K562 (cell line): ENCODE measurements at regions not wholly inside any gene's neighbourhood (a gene's known extent, or its start where the extent isn't known, plus 50 kb on each side); places are given as distances from the start of the nearest gene placed in this dataset.

Experiments
- E2F4 ChIP-seq: sonication (generic); formaldehyde crosslinking; IDR thresholded peaks from 2 replicates; pipeline ENCODE4 v1.8.0; 2022; ENCODE audit warnings: mild to moderate bottlenecking, low read depth, missing genetic modification reagents
- EP400 ChIP-seq: fragments of 450-650 bp; IDR thresholded peaks from 2 replicates; pipeline ENCODE4 v1.6.1; 2017; ENCODE audit warnings: antibody characterized with exemption, mild to moderate bottlenecking, moderate library complexity
- FOS ChIP-seq: IDR thresholded peaks from 3 replicates; pipeline ENCODE4 v1.6.1; 2011; ENCODE audit not compliant: insufficient read length; ENCODE audit errors: extremely low read depth
- HMG20A ChIP-seq: fragments of 450-650 bp; formaldehyde crosslinking; conservative IDR thresholded peaks from 2 replicates; pipeline ENCODE4 v1.4.0; 2020; ENCODE audit warnings: mild to moderate bottlenecking, mixed read lengths
- HMG20B ChIP-seq: fragments of 250-450 bp; sonication (Bioruptor Pico); IDR thresholded peaks from 2 replicates; pipeline ENCODE4 v1.5.0; 2021; ENCODE audit warnings: mild to moderate bottlenecking
- HMGN3 ChIP-seq: IDR thresholded peaks from 2 replicates; pipeline ENCODE4 v1.6.1; 2011; ENCODE audit warnings: borderline replicate concordance, low read depth, mild to moderate bottlenecking, mixed read lengths, low read length; ENCODE audit not compliant: insufficient read length; ENCODE audit errors: extremely low read depth
- HNRNPH1 ChIP-seq: fragments of 200-400 bp; formaldehyde crosslinking; optimal IDR thresholded peaks from 2 replicates; pipeline ENCODE3; 2017; ENCODE audit warnings: low read depth, mild to moderate bottlenecking, low read length, moderate library complexity
- ILK ChIP-seq: fragments of 450-650 bp; IDR thresholded peaks from 2 replicates; pipeline ENCODE4 v1.6.1; 2016; ENCODE audit warnings: missing genetic modification characterization, low read depth, mild to moderate bottlenecking, missing compliant biosample characterization, moderate library complexity, borderline replicate concordance
- MXI1 ChIP-seq: IDR thresholded peaks from 2 replicates; pipeline ENCODE4 v1.6.1; 2011; ENCODE audit warnings: low read depth, mild to moderate bottlenecking, improper control_type of control experiment, low read length
- MYBL2 ChIP-seq, 2 experiments: fragments of 450-650 bp in 1 of 2; sonication (generic) in 1 of 2; formaldehyde crosslinking in 1 of 2; IDR thresholded peaks; 2 replicates each; pipeline versions ENCODE4 v1.6.1 to v1.8.1; 2017 to 2022; ENCODE audit warnings: borderline replicate concordance in 1 of 2, inconsistent platforms in 1 of 2, low read depth in 1 of 2, mild to moderate bottlenecking in 1 of 2, missing genetic modification reagents in 1 of 2, moderate library complexity in 1 of 2
- NBN ChIP-seq: fragments of 450-650 bp; IDR thresholded peaks from 2 replicates; pipeline ENCODE4 v1.6.1; 2016; ENCODE audit warnings: low read depth, mild to moderate bottlenecking
- NFE2L1 ChIP-seq: fragments of 450-650 bp; IDR thresholded peaks from 2 replicates; pipeline ENCODE4 v1.6.1; 2016; ENCODE audit warnings: missing genetic modification characterization, low read depth, mild to moderate bottlenecking, missing compliant biosample characterization, moderate library complexity, borderline replicate concordance
- RCOR1 ChIP-seq, 2 experiments: IDR thresholded peaks; 2 replicates each; pipeline ENCODE4 v1.6.1; 2012; ENCODE audit warnings: low read depth in 2 of 2, low read length in 2 of 2, borderline replicate concordance in 1 of 2, improper control_type of control experiment in 1 of 2
- SP2 ChIP-seq: IDR thresholded peaks from 2 replicates; pipeline ENCODE4 v1.6.1; 2011; ENCODE audit warnings: mild to moderate bottlenecking, low read depth, low read length, moderate library complexity; ENCODE audit not compliant: poor library complexity, severe bottlenecking; ENCODE audit errors: extremely low read depth
- SREBF2 ChIP-seq: sonication (generic); formaldehyde crosslinking; IDR thresholded peaks from 2 replicates; pipeline ENCODE4 v1.4.0; 2020; ENCODE audit warnings: mild to moderate bottlenecking, missing genetic modification reagents
- SRF ChIP-seq, 2 experiments: fragments of 250-450, 450-650 bp in 1 of 2; sonication (Bioruptor Pico) in 1 of 2; sonication (generic) in 1 of 2; formaldehyde crosslinking; IDR thresholded peaks; 2 replicates each; pipeline versions ENCODE4 v1.5.0 to v1.5.1; 2020 to 2022; ENCODE audit warnings: mild to moderate bottlenecking in 1 of 2, missing genetic modification reagents in 1 of 2
- ZC3H4 ChIP-seq: sonication (generic); formaldehyde crosslinking; IDR thresholded peaks from 2 replicates; pipeline ENCODE4 v1.9.0; 2021; ENCODE audit warnings: missing genetic modification reagents, borderline replicate concordance
- ZKSCAN1 ChIP-seq: fragments of 150-350 bp; IDR thresholded peaks from 2 replicates; pipeline ENCODE4 v1.6.1; 2016; ENCODE audit warnings: low read depth, low read length
- ZNF143 ChIP-seq: sonication (generic); formaldehyde crosslinking; IDR thresholded peaks from 2 replicates; pipeline ENCODE4 v1.9.0; 2022; ENCODE audit warnings: mild to moderate bottlenecking, missing genetic modification reagents
- ZNF316 ChIP-seq: fragments of 450-650 bp; IDR thresholded peaks from 2 replicates; pipeline ENCODE4 v1.6.1; 2016
- ZNF639 ChIP-seq, 2 experiments: fragments of 200-800 bp in 1 of 2; sonication (Bioruptor generic) in 1 of 2; sonication (generic) in 1 of 2; formaldehyde crosslinking in 1 of 2; IDR thresholded peaks in 1 of 2; conservative IDR thresholded peaks in 1 of 2; 2 replicates each; pipeline versions ENCODE4 v1.5.0 to v1.6.1; 2016 to 2020; ENCODE audit warnings: missing compliant biosample characterization in 1 of 2, missing genetic modification characterization in 1 of 2, missing genetic modification reagents in 1 of 2
- TF ChIP-seq, protein P1 (sequence below): sonication (generic); formaldehyde crosslinking; IDR thresholded peaks from 2 replicates; pipeline ENCODE4 v1.8.0; 2022; ENCODE audit warnings: mild to moderate bottlenecking, missing genetic modification reagents
- TF ChIP-seq, protein P2 (sequence below): fragments of 250-450 bp; sonication (Bioruptor Pico); IDR thresholded peaks from 2 replicates; pipeline ENCODE4 v1.8.0; 2022; ENCODE audit warnings: moderate library complexity, mild to moderate bottlenecking, inconsistent platforms

DNA sequence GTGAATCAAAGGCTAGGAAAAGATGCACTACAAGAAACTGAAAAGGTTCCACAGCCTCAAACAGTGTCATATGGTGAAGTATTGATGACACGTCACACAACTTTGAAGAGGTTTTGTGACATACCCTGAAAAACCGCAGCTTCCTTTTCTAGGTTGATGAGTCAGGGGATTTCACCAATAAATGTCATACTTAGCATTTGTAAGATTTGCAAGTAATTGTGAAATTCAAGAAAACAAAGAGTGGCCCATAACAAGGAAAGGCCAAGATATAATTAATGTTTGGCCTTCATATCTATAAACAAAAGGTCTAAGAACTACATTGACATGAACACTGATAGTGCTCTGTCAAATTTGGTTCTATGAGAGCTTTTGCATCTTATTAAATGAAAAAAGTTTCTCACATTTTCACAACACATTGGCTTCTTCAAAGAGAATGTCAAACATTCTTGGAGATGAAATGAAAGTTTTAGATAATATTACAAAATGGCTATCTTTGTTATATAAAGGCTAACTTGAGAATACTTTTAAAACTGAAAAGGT lies 62.0 kb upstream of the NAMPT start (continued):
- TF ChIP-seq, protein P1, sequence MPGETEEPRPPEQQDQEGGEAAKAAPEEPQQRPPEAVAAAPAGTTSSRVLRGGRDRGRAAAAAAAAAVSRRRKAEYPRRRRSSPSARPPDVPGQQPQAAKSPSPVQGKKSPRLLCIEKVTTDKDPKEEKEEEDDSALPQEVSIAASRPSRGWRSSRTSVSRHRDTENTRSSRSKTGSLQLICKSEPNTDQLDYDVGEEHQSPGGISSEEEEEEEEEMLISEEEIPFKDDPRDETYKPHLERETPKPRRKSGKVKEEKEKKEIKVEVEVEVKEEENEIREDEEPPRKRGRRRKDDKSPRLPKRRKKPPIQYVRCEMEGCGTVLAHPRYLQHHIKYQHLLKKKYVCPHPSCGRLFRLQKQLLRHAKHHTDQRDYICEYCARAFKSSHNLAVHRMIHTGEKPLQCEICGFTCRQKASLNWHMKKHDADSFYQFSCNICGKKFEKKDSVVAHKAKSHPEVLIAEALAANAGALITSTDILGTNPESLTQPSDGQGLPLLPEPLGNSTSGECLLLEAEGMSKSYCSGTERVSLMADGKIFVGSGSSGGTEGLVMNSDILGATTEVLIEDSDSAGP (CRISPR knock-in tag), result no peak
- TF ChIP-seq NBN, result peak; percentile 93
- TF ChIP-seq NFE2L1 (tag), result no peak
- TF ChIP-seq ZNF316, result peak; percentile 99
- TF ChIP-seq, protein P2, sequence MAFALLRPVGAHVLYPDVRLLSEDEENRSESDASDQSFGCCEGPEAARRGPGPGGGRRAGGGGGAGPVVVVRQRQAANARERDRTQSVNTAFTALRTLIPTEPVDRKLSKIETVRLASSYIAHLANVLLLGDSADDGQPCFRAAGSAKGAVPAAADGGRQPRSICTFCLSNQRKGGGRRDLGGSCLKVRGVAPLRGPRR (CRISPR knock-in tag), result no peak
- TF ChIP-seq SREBF2 (CRISPR knock-in tag), result no peak
- no peak; the same call in 1 of the 2 replicates for TF ChIP-seq MYBL2 (IDR thresholded peaks at IDR 0.05; ENCODE audit: low read depth)
- TF ChIP-seq MYBL2 (CRISPR knock-in tag; IDR thresholded peaks at IDR 0.05; ENCODE audit: borderline replicate concordance), result no peak
- TF ChIP-seq ZKSCAN1, result no peak
- TF ChIP-seq HNRNPH1, result no peak
- TF ChIP-seq MXI1, result no peak
- peak; percentile 45 for TF ChIP-seq FOS
- TF ChIP-seq EP400, result peak; percentile 63
- TF ChIP-seq SRF (CRISPR knock-in tag; IDR thresholded peaks at IDR 0.05), result 0 out of 4 replicates have a peak, but pooled peaks of 1 of the 2 experiments have one; percentile 20
- no peak for TF ChIP-seq E2F4 (CRISPR knock-in tag)
- TF ChIP-seq ZC3H4 (CRISPR knock-in tag), result no peak
- TF ChIP-seq RCOR1 (IDR thresholded peaks at IDR 0.05; ENCODE audit: borderline replicate concordance in 1 of 2, low read depth in 2 of 2, low read length in 2 of 2), result peak in 1 of 2 experiments; percentile 88; a peak in 2 of 4 replicates
- TF ChIP-seq ZNF639 (CRISPR knock-in tag; conservative IDR thresholded peaks at IDR 0.05 in 1 of 2, IDR thresholded peaks at IDR 0.05 in 1 of 2), result peak in 1 of 2 experiments; percentile 21; a peak in 1 of 4 replicates
- no peak for TF ChIP-seq ILK (tag)
- TF ChIP-seq HMGN3, result no peak
- no peak for TF ChIP-seq HMG20B (CRISPR knock-in tag)
- TF ChIP-seq ZNF143 (CRISPR knock-in tag), result no peak
- no peak for TF ChIP-seq HMG20A (CRISPR knock-in tag)
- TF ChIP-seq SP2, result no peak
